ENCODE measurements at regions not wholly inside any gene's neighbourhood (a gene's known extent, or its start where the extent isn't known, plus 50 kb on each side); places are given as distances from the start of the nearest gene placed in this dataset.

- no peak overlapping the region for H3K4me3 ChIP-seq (ENCODE audit: extremely low read depth in 1 of 4, insufficient read depth in 2 of 4, low read depth in 3 of 4, low read length in 4 of 4)
- CTCF ChIA-PET (ENCODE audit: partially characterized antibody) = no interaction called here
- no peak for TF ChIP-seq GTF2F1 (IDR thresholded peaks at IDR 0.05; ENCODE audit: borderline replicate concordance, low read depth, low read length)
- TF ChIP-seq ZNF274 (IDR thresholded peaks at IDR 0.05; ENCODE audit: borderline replicate concordance, extremely low read depth, low read length) = no peak
Measured at GRCh38 chr11:122404571-122404970, 251.0 kb upstream of the UBASH3B start.

More at GRCh38 chr11:122404571-122404970, 251.0 kb upstream of the UBASH3B start:
- Histone ChIP-seq H3K79me2 (ENCODE audit: control insufficient read depth in 1 of 2, insufficient read depth in 2 of 2, low read length in 2 of 2) (no peaks in the 10 kb centered on the region), H3K56ac (replicated peaks; ENCODE audit: insufficient read length, low read depth, low read length) (no peak overlapping the region), H3K23ac (ENCODE audit: insufficient read length) (no peak overlapping the region), H3K79me1 (ENCODE audit: low read depth, low read length) (no peaks in the 10 kb centered on the region), H2BK15ac (ENCODE audit: low read length) (no peak overlapping the region), H3K23me2 (ENCODE audit: low read depth, low read length) (no peaks in the 10 kb centered on the region; the same call in 1 of the 2 replicates), H2AK5ac (ENCODE audit: low read depth, low read length) (no peak overlapping the region), H2BK20ac (ENCODE audit: low read length) (no peak overlapping the region), H4K5ac (ENCODE audit: insufficient read length, low read depth, low read length) (no peak overlapping the region), H3K18ac (ENCODE audit: extremely low read depth, low read length) (no peak overlapping the region), H4K20me1 (replicated peaks in 1 of 2; ENCODE audit: control insufficient read depth in 1 of 2, insufficient read depth in 2 of 2, low read length in 2 of 2) (no peaks in the 10 kb centered on the region), H3K27me3 (replicated peaks in 1 of 4; ENCODE audit: control insufficient read depth in 3 of 4, extremely low read depth in 1 of 4, insufficient read depth in 3 of 4, low read length in 3 of 4) (no peaks in the 10 kb centered on the region), H2AFZ (ENCODE audit: low read length) (no peak overlapping the region), H3K4me2 (ENCODE audit: insufficient read depth in 1 of 2, low read depth in 2 of 2, low read length in 2 of 2) (no peak overlapping the region), H2BK12ac (ENCODE audit: low read depth, low read length) (no peak overlapping the region), H3K9me3 (ENCODE audit: insufficient read depth in 2 of 2, low read depth in 1 of 2, low read length in 1 of 2) (no peaks in the 10 kb centered on the region), H3K4ac (replicated peaks; ENCODE audit: insufficient read length, low read depth, low read length) (no peak overlapping the region), H2BK5ac (ENCODE audit: low read depth, low read length) (no peak overlapping the region), H4K8ac (ENCODE audit: extremely low read depth, insufficient read depth, low read length) (no peak overlapping the region), H3K4me1 (replicated peaks in 1 of 4; ENCODE audit: control insufficient read depth in 3 of 4, insufficient read depth in 4 of 4, low read length in 3 of 4) (no peaks in the 10 kb centered on the region), H3K36me3 (ENCODE audit: control insufficient read depth in 2 of 4, insufficient read depth in 4 of 4, low read length in 3 of 4) (no peaks in the 10 kb centered on the region), H3K9ac (replicated peaks in 1 of 4; ENCODE audit: extremely low read depth in 1 of 4, low read depth in 3 of 4, low read length in 3 of 4) (no peak overlapping the region), H3K14ac (ENCODE audit: insufficient read length) (no peak overlapping the region), H3K27ac (ENCODE audit: low read depth, low read length) (no peak overlapping the region), H4K91ac (replicated peaks; ENCODE audit: insufficient read length, low read length) (no peak overlapping the region), H2BK120ac (replicated peaks; ENCODE audit: low read depth, low read length) (no peak overlapping the region)
- POLR2A ChIA-PET (ENCODE audit: partially characterized antibody) = no interaction called here
- DNase-seq (ENCODE audit: low read depth in 1 of 2, low spot score in 2 of 2) (no peak), FAIRE-seq (no peak)

Data from H1 (cell line).